LNCAP (cell line): ENCODE measurements at regions not wholly inside any gene's neighbourhood (a gene's known extent, or its start where the extent isn't known, plus 50 kb on each side); places are given as distances from the start of the nearest gene placed in this dataset.

Experiments used
- TF ChIP-seq, protein P1 (sequence below): fragments of 450-650 bp; IDR thresholded peaks from 2 replicates; pipeline ENCODE4 v1.5.1; 2017; ENCODE audit warnings: mild to moderate bottlenecking

GRCh38 chr12:115444346-115444745 lies 760.4 kb upstream of the TBX3 start:
- TF ChIP-seq, protein P1, sequence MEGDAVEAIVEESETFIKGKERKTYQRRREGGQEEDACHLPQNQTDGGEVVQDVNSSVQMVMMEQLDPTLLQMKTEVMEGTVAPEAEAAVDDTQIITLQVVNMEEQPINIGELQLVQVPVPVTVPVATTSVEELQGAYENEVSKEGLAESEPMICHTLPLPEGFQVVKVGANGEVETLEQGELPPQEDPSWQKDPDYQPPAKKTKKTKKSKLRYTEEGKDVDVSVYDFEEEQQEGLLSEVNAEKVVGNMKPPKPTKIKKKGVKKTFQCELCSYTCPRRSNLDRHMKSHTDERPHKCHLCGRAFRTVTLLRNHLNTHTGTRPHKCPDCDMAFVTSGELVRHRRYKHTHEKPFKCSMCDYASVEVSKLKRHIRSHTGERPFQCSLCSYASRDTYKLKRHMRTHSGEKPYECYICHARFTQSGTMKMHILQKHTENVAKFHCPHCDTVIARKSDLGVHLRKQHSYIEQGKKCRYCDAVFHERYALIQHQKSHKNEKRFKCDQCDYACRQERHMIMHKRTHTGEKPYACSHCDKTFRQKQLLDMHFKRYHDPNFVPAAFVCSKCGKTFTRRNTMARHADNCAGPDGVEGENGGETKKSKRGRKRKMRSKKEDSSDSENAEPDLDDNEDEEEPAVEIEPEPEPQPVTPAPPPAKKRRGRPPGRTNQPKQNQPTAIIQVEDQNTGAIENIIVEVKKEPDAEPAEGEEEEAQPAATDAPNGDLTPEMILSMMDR, result no peak

- TF ChIP-seq, protein P1, result no peak
These were observed 759.5 kb upstream of the TBX3 start for GRCh38 chr12:115443351-115443938.

- TF ChIP-seq, protein P1, result no peak
These were observed 756.5 kb upstream of the TBX3 start for GRCh38 chr12:115440438-115440837.

GRCh38 chr12:115439008-115439601 lies 755.1 kb upstream of the TBX3 start:
- TF ChIP-seq, protein P1, result no peak

DNA sequence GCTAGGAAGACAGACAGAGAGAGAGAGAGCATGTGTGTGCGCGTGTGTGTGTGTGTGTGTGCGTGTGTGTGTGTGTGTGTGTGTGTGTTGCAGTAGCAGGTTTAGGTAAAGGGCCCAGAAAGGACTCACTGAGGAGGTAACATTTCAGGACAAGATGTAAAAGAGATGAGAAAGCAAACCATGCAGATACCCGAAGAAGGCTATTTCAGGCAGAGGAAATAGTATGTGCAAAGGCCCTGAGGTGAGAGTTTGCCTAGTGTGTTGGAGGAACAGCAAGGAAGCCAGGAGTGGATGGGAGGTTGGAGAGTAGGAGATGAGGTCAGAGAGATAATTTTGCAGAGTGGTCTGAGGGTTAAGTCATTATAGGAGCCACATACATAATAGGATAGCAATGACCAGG lies 754.3 kb upstream of the TBX3 start:
- TF ChIP-seq, protein P1, result no peak

DNA sequence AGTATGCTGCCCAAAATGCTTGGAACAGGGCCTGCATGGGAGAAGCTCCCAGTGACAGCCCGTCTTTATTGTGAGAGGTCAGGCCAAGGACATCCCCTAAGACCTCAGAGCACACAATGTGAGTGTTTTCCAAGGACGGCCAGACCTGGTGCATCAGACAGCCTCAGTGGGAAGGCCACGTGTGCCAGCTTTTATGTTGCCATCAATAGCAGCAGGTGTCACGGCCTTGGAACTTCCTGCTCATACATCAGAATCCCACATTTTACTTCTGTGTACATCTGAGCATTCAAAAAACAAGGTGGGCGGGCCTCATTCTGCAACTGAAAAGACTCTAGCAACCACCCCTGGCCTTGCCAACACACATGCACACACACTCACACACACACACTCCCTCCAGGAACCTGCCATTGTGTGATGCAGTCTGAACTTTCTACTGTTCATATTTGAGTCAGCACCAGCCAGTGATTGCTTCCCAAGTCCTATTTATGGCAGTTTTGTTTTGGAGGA lies 753.1 kb upstream of the TBX3 start:
- TF ChIP-seq, protein P1, result no peak

DNA sequence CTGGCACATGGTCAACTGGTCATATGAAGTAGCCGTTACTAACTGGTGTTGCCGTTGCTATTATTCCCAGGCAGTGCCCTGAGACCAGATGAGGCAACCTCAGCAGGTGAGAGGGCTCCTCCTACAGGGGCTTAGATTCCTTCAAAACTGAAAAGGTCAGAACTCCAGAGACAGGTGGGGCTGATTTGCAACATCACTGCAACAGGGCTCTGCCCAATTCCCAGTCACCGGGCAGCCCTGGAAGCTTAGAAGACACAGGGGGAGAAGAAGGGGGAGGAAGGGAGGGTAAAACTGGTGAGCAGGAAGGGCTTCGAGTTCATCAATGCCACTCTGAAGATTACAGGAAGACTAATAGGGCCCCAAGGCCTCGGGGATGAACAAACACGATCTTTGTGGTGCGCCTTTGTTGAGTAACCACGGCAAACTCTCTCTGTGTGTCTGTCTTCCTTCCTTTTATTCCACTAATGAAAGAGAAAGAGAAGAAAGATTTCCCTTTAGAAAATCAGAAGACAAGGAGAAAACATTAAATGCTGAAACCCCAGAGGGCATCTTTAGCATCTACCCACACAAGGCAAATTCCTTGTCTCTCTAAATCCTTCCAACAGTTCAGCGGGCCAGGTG lies 749.1 kb upstream of the TBX3 start:
- TF ChIP-seq, protein P1, result no peak
